NCI-H2029 treated with DMSO at 0.1 percent for 48 hours (cell line): ENCODE measurements at regions not wholly inside any gene's neighbourhood (a gene's known extent, or its start where the extent isn't known, plus 50 kb on each side); places are given as distances from the start of the nearest gene placed in this dataset.
"Not testable (repeated sequence)": the region's sequence is repeated elsewhere in the genome, so short reads cannot be mapped to it uniquely, and the experiment has no call there.

Source experiments
- DNase-seq: peaks from one replicate; lab custom pipeline; 2025; lab: John Stamatoyannopoulos, UW

DNA sequence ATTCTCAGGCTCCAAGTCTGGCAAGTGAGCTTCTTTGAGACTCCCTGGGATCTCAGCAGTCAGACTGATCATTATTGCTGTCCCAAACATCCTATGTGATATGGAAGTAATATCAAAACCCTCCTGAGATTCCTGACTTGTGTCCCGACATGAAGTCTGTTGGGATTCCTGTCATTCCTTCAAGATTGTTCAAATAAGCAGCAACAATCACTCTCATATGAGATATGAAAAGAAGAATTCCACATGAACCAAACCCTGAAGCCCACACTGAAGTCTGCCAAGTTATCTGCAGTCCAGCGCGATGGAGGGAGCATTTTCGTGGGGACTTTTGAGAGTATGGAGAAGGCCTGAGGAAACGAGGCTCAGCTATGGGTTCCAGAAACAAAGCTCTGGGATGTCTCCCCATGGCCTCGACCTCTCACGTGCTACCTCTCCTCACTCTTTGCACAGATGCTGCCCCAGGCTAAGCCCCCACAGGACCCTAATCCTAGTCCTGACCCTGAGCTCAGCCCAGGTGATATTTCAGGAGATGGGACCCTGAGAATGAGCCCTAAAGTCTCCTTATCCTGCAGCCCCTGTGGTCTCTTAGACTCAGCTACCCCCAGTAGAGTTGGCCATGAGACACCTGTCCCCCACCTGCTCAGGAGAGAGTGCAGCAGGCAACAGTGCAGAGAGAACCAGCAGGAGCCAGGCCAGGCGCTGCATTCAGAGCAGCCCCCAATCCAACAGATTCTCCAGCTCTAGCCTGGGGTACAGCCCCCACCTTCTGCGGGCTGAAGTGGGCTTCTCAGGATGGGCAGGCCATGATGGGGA lies 100.2 kb downstream of the GGTLC2 start:
- DNase-seq = no peak

DNA sequence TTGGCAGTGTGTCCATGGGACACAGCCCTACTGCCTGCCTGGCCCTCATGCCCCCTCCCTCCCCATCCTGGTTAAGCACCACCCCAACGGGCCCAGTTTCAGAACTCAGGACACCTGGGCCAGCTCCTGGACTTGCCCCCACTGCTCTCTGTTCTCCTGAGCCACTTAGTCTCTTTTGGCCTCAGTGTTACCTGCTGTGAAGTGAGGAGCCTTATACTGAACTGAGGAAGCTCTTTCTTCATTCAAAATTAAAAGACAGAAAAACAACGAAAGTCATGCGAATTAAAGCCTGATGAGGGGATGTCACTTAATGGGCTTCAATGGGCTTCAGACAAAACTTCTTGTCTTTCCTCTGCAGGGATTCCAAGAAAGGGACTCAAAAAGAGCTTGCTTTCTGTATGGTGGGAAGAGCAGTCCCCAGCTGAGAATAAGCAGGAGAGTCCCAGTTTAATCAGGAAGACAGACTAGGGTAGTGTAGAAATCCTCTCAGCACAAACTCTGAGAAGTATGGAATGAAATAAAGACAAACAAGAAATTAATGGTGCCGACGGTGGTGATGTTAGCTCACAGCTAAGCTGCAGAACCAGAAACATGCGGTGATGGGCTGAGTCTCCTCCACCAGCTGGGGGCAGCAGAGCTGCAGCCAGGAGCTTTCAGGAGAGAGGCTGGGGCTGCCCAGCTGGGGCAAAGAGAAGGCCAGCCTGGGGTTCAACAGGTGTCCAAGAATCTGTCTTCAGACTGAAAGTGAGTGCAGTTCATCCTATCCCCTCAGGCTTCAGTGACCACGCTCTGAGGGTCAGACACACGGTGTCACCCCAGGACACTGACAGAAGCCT lies 101.0 kb downstream of the GGTLC2 start:
- no peak for DNase-seq

DNA sequence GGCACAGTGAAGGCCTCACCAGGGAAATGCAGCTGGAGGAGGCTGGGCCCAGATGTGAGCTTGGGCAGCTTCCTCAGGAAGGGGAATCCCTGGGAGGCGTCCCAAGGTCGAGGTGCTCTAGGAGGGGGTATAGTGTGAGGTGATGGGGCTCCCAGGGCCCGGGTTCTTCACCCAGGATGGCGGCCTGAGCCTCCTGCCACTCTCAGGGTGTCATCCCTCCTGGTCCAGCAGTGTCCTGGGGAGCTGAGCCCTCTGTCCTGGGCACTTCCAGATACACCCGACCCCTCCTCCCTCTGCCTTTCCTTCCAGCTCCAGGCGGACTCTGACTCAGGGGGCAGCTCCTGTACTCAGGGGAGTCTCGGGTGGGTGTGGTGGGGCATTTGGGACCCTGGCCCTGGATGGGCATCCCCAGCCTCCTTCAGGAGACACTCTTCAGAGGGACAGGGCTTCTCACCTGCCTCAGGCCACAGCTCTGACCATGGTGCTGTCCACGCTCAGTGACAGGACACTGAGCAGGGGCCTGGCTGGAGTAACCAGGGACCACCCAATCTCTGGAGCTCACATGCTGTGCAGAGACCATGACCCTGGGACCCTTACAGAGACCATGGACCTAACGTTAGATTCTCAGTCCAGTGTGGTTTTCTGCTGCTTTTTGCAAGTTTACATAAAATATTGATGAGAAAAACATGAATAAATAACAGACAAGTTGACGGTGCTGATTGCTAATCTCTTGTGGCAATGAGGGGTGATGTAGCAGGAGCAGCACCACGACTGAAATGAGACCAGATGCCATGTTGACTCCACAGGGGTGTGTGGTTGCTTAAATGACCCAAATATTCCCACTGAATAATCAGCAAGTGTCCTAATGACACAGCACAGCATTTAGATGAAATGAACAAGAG lies 101.9 kb downstream of the GGTLC2 start:
- no peak for DNase-seq

DNA sequence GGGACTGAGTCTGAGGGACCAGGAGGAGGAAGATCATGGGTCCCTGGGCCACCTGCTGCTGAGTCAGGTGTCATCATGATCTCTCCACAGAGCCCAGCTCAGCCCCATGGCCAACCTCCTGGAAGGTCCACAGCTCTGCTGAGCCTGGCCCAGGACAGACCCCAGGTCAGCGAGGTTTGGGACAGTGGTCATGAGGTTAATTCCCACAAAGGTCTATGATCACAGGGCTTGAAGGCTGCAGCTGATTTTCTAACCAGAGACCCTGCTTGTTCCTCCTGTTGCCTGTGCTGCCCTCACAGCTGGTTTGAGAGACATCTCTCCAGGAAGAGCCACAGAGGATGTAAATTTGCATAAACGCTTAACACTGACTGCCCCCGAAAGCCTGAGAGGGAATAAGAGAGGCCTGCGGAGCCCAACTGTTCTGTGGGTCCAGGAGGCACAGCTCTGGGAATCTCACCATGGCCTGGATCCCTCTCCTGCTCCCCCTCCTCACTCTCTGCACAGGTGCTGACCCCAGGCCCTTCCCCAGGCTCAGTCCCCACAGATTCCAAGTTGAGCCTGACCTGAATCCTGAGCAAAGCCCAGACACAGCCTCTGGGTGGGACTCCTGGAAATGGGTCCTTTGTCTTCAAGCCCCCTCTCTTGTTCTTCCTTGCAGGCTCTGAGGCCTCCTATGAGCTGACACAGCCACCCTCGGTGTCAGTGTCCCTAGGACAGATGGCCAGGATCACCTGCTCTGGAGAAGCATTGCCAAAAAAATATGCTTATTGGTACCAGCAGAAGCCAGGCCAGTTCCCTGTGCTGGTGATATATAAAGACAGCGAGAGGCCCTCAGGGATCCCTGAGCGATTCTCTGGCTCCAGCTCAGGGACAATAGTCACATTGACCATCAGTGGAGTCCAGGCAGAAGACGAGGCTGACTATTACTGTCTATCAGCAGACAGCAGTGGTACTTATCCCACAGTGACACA lies 102.8 kb downstream of the GGTLC2 start:
- DNase-seq = no peak

DNA sequence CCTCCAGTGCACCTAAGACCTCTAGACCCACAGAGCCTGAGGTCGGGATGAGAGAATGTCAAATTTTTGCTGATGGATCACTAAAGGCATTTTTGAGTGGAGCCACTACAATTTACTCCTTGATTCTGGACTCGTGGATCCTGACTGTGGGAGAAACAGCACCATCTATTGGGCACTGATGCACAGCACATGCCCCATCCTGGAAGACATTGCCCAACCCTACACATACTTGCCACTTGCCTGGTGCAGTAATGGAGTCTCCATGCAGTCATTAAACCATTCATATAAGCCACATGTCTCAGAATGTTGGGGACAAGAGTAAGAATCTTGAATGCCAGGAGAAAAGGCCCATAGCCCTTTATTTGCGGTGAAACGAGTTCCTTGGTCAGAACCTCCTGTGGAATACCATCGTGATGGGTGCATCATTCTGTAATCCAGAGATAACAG lies 103.9 kb downstream of the GGTLC2 start:
- no peak for DNase-seq

DNA sequence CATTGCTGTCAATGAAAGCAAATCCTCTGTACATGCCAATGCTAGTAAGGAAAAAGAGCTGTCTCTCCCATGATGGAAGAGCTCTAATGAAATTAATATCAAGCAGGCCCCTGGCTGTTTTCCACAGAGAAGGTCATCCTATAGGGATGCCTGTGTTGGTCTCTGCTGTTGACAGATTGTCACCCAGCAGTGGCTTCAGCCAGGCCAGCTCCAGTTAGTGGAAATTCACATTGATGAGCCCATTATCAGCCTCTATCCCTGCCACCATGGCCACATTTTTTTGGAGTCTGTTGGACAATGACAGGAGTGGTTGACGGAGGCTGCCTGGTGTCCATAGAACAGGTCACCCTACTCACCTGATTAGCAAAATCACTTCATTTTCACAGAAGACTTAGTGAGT lies 104.3 kb downstream of the GGTLC2 start:
- no peak for DNase-seq

DNA sequence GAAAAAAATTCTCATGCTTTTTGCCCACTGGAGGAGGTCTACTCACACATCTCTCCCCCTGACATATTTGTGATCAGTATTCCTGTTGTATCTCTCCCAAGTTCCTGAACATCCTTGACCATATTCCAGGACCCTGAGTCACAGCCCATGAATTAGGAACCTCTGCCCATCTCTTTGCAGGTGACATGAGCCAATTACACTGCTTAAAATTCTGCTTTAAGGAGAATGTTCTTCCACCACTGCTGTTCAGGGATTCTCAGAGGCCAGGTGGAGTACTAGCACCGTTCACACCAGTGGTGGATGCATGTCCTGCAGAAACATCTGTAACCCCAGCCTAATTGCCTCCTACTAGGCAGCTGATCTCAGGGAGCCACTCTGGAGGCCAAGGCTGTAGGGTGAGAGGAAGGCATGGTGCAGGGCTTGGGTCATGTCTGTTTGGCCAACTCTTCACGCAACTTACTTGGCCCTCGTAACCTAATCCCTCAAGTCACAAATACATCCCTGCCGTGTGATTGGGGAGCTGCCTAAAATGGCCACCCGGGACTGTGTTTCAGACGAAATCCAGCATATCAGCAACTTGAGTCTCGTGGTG lies 104.8 kb downstream of the GGTLC2 start:
- no peak for DNase-seq

DNA sequence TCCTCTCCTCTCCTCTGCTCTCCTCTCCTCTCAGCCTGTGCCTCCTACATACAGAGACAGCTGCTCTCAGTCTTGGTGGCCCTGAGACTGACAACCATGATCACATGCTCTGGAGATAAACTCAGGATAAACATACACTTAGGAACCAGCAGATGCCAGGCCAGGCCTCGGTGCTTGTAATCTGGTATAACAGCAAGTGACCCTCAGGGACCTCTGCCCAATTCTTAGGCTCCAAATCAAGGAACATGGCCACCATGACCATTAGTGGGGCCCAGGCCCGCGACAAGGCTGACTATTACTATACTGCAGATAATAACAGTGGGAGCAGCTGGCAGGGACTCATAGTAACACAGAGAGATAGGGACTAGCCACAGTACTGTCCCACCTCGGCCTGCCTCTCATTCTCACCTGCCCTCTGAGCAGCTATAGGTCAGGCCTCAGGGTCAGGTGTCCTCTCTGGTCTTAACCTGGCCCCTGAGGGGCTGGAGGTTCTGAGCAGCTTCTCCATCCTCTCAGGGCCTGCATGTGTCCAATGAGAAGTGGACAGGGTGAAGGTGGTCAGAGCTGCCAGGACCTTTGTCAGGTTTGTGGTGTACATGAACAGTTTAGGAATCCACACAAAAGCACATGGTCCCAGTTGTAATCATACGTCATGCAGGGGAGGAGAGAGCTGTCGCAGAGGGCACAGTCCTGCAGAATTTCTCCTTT lies 106.1 kb downstream of the GGTLC2 start:
- no peak for DNase-seq

DNA sequence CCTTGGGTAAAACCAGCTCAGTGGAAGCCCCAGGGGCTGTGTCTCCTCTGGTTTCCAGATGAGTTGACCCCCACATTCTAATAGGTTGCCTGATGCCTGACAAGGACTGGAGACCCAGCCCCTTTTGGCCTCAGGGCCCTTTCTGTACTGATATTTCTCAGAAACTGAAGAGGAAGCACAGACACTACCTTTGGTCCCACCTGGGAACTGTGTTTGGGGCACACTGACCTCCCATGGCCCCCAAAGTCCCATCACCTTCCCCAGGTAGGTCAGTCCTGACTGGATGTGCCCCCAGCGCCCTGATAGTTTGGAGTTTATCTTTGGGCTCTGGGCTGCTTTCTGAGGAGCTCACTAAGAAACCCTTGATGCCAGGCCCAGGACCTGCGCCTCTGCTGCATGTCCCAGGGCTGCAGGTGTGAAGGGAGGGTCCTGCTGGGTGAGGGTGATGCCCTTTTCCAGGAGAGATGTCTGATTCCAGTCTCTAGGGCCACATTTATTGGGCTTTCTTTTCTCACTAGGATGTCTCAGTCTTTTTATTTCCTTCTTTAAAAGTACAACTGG lies 106.7 kb downstream of the GGTLC2 start:
- DNase-seq = no peak

DNA sequence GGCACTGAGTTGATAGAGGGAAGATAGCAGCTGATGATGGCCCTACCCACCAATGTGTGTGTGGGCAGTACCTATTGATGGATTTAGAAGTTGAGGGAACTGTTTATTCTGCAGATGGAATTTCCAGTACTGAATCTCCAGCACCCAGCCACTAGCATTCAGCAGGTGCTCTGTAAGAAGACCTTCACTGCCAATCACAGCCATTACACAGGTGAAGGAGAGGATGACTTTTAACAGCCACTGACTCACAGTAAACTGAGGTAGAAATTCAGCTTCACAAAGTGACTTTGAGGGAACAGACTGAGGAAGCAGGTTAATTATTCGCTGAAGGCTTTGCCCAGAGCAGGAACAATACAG lies 107.8 kb downstream of the GGTLC2 start:
- DNase-seq = no peak

DNA sequence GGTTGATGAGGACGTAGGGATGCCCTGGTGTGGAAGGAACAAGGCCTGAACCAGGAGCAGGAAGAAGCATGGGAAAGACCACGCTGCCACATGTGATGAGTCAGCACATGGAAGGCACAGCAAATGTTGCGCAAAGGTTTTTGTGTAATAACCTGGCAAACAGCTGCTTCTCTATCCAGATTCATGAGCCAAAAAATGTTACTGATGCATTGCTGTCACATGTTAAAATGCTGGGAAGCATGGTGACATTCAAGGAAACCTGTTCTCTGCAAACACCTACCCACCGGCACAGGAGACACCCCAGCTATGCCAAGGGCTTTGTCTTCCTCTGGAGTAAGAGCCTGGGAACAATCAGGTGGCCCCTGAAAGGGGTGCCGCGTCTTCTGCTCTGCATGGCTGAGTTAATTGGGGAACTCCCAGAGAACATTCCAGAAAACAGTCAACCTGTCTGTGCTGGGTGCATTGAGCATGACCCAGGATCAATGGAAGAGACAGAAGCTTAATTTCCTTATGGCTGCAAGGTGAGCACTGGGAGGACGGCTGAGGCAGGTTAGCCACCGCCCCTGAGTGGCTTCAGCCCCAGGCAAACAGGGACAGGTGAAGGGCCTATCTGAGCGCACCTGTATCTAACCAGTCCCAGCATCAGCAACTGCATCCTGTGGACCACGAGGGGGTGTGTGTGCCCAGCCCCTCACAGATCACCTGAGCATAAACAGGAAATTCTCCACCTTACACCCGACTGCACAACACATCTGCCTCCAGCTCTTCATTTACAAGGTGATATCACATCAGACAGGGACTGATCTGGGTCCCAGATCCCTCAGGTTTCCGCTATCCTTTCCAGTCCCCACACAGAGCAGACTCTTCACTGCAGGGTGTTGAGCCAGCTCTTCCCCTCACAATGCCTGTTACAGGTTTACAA lies 108.4 kb downstream of the GGTLC2 start:
- no peak for DNase-seq

DNA sequence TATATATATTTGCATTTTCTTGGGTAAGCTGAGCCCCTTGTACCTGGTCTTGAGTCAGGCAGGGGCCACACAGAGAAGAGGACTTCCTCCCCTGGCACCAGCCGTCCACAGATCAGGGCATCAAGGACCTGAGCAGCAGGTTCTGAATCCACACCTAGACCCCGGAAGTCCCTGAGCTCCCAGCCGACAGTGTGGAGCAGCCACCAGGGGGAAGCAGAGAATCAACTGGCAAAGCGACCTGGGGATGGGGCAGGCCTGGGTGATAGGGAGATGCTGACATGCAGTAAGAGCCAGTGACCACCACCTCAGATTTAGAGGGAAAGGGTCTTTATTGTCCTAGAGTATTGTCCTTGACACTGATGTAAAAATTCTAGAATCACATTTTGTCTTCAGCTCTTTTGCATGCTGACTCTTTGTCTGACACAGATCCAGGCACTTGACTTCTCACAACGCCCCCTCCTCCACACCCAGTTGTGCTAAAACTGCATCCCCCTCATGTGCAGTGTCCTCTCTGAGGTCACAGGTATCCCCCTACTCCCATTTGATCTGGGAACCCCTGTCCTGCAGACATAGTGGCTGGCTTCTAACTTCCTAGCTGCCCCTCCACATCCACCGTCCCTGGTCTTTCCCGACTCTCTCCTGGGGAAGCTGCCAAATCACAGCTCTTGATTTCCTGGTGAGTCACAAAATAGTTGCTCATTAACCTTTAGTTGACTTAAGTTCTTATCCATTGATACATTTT lies 109.3 kb downstream of the GGTLC2 start:
- DNase-seq = peak; percentile 23

DNA sequence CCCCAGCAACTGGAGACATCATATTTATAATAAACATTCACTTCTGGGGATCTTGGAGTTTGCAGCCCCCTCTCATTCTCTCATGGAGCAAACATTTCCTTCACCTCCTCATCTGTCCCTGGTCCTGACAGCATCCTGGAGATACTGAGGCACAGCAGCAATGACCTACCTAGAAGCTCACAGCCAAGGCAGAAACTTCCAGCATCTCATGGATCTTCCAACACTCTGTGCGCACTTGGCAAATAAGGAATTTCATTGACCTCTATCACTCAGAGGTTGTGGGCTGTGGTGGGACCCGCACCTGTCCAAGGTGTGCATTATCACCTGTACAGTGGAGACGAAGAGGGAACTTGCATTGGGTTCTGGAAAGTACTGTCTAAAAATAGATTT lies 109.8 kb downstream of the GGTLC2 start:
- DNase-seq = no peak

DNA sequence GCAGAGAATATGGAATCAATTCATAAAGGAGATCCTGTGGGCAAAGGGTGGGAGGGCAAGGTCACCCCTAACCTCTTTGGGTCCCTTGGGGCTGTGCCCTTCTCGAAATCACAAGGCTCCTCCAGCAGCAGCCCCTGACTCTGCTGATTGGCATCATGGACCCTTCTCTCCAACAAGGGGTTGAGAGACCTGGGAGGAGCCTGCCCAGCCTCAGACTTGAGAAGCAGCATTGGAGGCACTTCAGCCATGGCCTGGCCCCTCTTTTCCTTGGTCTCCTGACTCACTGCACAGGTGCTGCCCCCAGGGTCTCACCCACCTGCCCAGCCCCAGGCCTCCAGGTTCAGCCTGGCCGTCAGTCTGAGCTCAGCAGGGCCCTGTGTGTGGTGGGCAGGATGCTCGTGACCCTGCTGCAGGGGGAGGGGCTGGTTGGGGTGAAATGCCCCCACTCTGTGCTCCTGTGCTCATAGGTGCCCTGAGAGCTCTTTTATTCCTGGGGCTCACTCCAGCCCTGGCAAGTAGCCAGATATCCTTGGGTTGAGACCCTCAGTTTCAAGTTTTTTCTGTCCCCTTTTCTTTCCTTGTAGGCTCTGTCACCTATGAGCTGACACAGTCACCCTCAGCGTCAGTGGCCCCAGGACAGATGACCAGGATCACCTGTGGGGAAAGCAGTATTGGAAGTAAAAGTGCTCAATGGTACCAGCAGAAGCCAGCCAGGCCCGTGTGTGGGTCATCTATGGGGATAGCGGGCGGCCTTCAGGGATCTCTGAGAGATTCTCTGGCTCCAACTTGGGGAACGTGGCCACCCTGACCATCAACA lies 110.8 kb downstream of the GGTLC2 start:
- DNase-seq = no peak

DNA sequence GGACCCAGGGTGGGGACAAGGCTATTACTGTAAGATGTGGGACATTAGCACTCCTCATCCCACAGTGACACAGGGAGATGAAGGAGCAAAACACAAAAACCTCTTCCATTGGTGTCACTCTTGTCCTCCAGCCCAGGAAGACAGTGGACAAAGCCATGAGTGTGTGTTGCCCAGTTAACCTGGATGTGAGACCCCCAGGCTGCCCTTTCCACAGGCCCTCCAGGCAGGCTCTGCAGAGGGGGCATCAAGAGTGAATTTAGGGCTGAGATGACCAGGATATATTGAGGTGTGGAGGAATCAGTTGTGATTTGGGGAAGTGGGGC lies 111.3 kb downstream of the GGTLC2 start:
- no peak for DNase-seq

DNA sequence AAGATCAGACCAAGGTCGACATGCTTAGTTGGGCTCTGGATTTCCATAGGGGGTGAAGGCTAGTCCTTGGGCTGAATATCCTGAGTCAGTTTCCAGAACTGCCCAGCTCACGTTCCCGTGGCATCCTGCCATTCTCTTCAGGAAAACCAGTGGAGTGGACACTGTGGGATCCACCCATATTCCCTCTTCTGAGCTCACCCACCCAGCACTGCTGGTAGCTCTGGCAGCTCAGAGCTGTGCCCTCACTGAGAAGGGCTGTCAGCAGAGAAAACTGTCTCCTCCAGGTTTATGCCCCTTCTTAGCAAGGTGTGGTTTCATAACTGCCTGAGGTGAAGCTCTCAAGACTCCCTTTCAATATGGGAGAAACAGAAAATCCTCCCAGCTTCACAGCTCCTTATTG lies 111.7 kb downstream of the GGTLC2 start:
- DNase-seq = no peak

DNA sequence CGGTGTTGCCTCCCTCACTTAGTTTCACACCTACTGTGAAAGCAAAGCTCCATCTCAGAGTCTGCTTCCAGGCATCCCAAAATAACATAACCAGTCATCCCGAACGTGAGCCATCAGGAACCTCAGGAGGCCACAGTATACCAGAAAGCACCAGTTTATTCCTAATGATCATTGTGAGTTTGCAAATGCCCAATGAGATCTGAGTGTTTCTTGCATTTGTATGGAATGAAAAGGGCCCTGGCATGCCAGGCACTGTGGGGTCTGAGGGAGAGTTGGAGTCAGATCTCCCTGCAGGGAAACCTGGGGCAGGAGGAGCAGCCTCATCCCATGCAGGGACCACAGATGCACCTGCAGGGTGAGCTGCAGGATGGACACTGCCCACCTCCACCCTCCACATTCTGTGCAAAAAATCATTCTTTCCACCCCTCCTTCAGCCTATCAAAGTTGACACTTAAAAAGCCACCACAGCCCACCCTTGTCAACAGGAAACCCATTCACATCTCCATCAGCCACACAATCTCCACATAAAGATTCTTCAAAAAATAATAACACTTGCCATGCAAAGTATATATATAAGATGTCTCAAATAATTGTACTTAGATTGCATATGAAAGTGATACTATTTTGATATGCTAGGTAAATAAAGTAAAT lies 112.3 kb downstream of the GGTLC2 start:
- not testable (repeated sequence) for DNase-seq
